NCI-H2227 (cell line): ENCODE measurements at regions not wholly inside any gene's neighbourhood (a gene's known extent, or its start where the extent isn't known, plus 50 kb on each side); places are given as distances from the start of the nearest gene placed in this dataset.
A peak's percentile ranks its signal among the peaks of the same experiment; 100 is the strongest.
"Not testable (repeated sequence)": the region's sequence is repeated elsewhere in the genome, so short reads cannot be mapped to it uniquely, and the experiment has no call there.

ENCODE experiments used
- DNase-seq: peaks from one replicate; lab custom pipeline; 2025; ENCODE audit not compliant: unreplicated experiment; lab: John Stamatoyannopoulos, UW

GRCh38 chr6:104519566-104519965 lies 340.2 kb downstream of the HACE1 start:
- DNase-seq, result no peak

GRCh38 chr6:104509355-104509754 lies 350.4 kb downstream of the HACE1 start:
- no peak for DNase-seq

GRCh38 chr6:104506429-104506828 lies 353.3 kb downstream of the HACE1 start:
- DNase-seq, result no peak

GRCh38 chr6:104505838-104506237 lies 353.9 kb downstream of the HACE1 start:
- no peak for DNase-seq

GRCh38 chr6:104500265-104500664 lies 359.5 kb downstream of the HACE1 start:
- DNase-seq, result no peak

- DNase-seq, result peak; percentile 6
These were observed 373.7 kb downstream of the HACE1 start for GRCh38 chr6:104486035-104486434.

- DNase-seq, result no peak
These were observed 375.1 kb downstream of the HACE1 start for GRCh38 chr6:104484626-104485025.

GRCh38 chr6:104484191-104484590 lies 375.5 kb downstream of the HACE1 start:
- DNase-seq, result no peak

GRCh38 chr6:104483225-104483834 lies 376.4 kb downstream of the HACE1 start:
- no peak for DNase-seq

GRCh38 chr6:104477569-104477968 lies 382.1 kb downstream of the HACE1 start:
- DNase-seq, result peak; percentile 5

GRCh38 chr6:104473021-104473429 lies 386.7 kb downstream of the HACE1 start:
- peak; percentile 8 for DNase-seq

- no peak for DNase-seq
These were observed 387.5 kb downstream of the HACE1 start for GRCh38 chr6:104472021-104472901.

- DNase-seq, result no peak
These were observed 393.4 kb downstream of the HACE1 start for GRCh38 chr6:104466306-104466705.

GRCh38 chr6:104462811-104463599 lies 396.7 kb downstream of the HACE1 start:
- no peak for DNase-seq

GRCh38 chr6:104460738-104461483 lies 398.8 kb downstream of the HACE1 start:
- no peak for DNase-seq

- DNase-seq, result no peak
These were observed 400.2 kb downstream of the HACE1 start for GRCh38 chr6:104459543-104459942.

GRCh38 chr6:104449918-104450317 lies 409.8 kb downstream of the HACE1 start:
- DNase-seq, result no peak

GRCh38 chr6:104446101-104447080 lies 413.3 kb downstream of the HACE1 start:
- not testable (repeated sequence) for DNase-seq

- no peak for DNase-seq
These were observed 425.2 kb downstream of the HACE1 start for GRCh38 chr6:104434519-104434918.

GRCh38 chr6:104431096-104431495 lies 428.6 kb downstream of the HACE1 start:
- DNase-seq, result no peak
